NOMO-1 treated with DMSO at 0.1 percent for 48 hours (cell line): ENCODE measurements at regions not wholly inside any gene's neighbourhood (a gene's known extent, or its start where the extent isn't known, plus 50 kb on each side); places are given as distances from the start of the nearest gene placed in this dataset.

ENCODE experiments used
- DNase-seq: peaks from one replicate; lab custom pipeline; 2025; ENCODE audit not compliant: unreplicated experiment; lab: John Stamatoyannopoulos, UW

- DNase-seq, result no peak
These were observed 387.7 kb upstream of the PTGER4 start for GRCh38 chr5:40292006-40292405.

GRCh38 chr5:40291338-40291737 is 388.4 kb upstream of the PTGER4 start:
- no peak for DNase-seq

- no peak for DNase-seq
These were observed 390.8 kb upstream of the PTGER4 start for GRCh38 chr5:40288800-40289485.

- no peak for DNase-seq
These were observed 394.9 kb upstream of the PTGER4 start for GRCh38 chr5:40284863-40285262.

GRCh38 chr5:40278881-40279280 is 400.8 kb upstream of the PTGER4 start:
- no peak for DNase-seq

- no peak for DNase-seq
These were observed 402.4 kb upstream of the PTGER4 start for GRCh38 chr5:40277161-40277906.

GRCh38 chr5:40276426-40277102 is 403.2 kb upstream of the PTGER4 start:
- no peak for DNase-seq

GRCh38 chr5:40274568-40274967 is 405.1 kb upstream of the PTGER4 start:
- no peak for DNase-seq

- DNase-seq, result no peak
These were observed 405.8 kb upstream of the PTGER4 start for GRCh38 chr5:40273936-40274335.

GRCh38 chr5:40271476-40271875 is 408.2 kb upstream of the PTGER4 start:
- no peak for DNase-seq

- DNase-seq, result no peak
These were observed 409.4 kb upstream of the PTGER4 start for GRCh38 chr5:40270274-40270845.

GRCh38 chr5:40268088-40268487 is 411.6 kb upstream of the PTGER4 start:
- no peak for DNase-seq

- no peak for DNase-seq
These were observed 412.8 kb upstream of the PTGER4 start for GRCh38 chr5:40266952-40267351.

- no peak for DNase-seq
These were observed 417.7 kb upstream of the PTGER4 start for GRCh38 chr5:40261984-40262383.

- no peak for DNase-seq
These were observed 419.4 kb upstream of the PTGER4 start for GRCh38 chr5:40260361-40260760.

- DNase-seq, result peak; percentile 94
These were observed 421.5 kb upstream of the PTGER4 start for GRCh38 chr5:40258222-40258621.

GRCh38 chr5:40240671-40241070 is 439.0 kb upstream of the PTGER4 start:
- DNase-seq, result no peak

- no peak for DNase-seq
These were observed 439.6 kb upstream of the PTGER4 start for GRCh38 chr5:40240111-40240510.

- DNase-seq, result no peak
These were observed 441.5 kb upstream of the PTGER4 start for GRCh38 chr5:40238066-40238745.

GRCh38 chr5:40235471-40236400 is 444.0 kb upstream of the PTGER4 start:
- DNase-seq, result no peak
